B cell (primary cell): ENCODE measurements at regions not wholly inside any gene's neighbourhood (a gene's known extent, or its start where the extent isn't known, plus 50 kb on each side); places are given as distances from the start of the nearest gene placed in this dataset.

Source experiments
- ATAC-seq: fragments of 200-7000 bp; cut with Tn5 transposase; one replicate; pipeline ENCODE4 v1.10.0; 2021; ENCODE audit warnings: low read depth, mild to moderate bottlenecking, moderate number of reproducible peaks, moderate library complexity
- CTCF ChIA-PET: fragments of 350-600 bp; sonication (Branson Sonifier 250); formaldehyde crosslinking; loops from one replicate; lab custom pipeline; 2021; ENCODE audit warnings: antibody characterized with exemption, inconsistent platforms; lab: Charles Lee
- POLR2A ChIA-PET: fragments of 350-600 bp; sonication (Branson Sonifier 250); formaldehyde crosslinking; loops from one replicate; lab custom pipeline; 2021; ENCODE audit warnings: antibody characterized with exemption; lab: Charles Lee
- DNase-seq: peaks from one replicate; pipeline ENCODE4 v3.0.0; 2013
- H2AFZ ChIP-seq: 2 replicates; pipeline ENCODE4 v1.6.1; 2012; ENCODE audit warnings: mild to moderate bottlenecking, low read depth, low read length; ENCODE audit not compliant: insufficient read depth, poor library complexity, severe bottlenecking
- H3K27ac ChIP-seq, 2 donors: 1 replicate in 1 of 2; 2 replicates in 1 of 2; pipeline ENCODE4 v1.5.1; 2012 to 2013; ENCODE audit warnings: low read length in 2 of 2, mild to moderate bottlenecking in 2 of 2, moderate library complexity in 1 of 2
- H3K27me3 ChIP-seq, 4 experiments: fragments of 200-600 bp in 1 of 4; sonication (generic) in 1 of 4; replicated peaks in 1 of 4; 1 replicate in 2 of 4; 2 replicates in 2 of 4; pipeline versions ENCODE4 v1.6.1 to v1.7.0; 2013 to 2016; ENCODE audit warnings: low read length in 3 of 4, mild to moderate bottlenecking in 2 of 4, mixed read lengths in 1 of 4, moderate library complexity in 1 of 4; ENCODE audit not compliant: insufficient read depth in 4 of 4, control insufficient read depth in 3 of 4; ENCODE audit errors: control extremely low read depth in 1 of 4
- H3K36me3 ChIP-seq, 2 experiments: replicated peaks in 1 of 2; 1 replicate in 1 of 2; 2 replicates in 1 of 2; pipeline versions ENCODE4 v1.6.1 to v1.7.1; 2013; ENCODE audit warnings: low read length in 1 of 2; ENCODE audit not compliant: insufficient read depth in 2 of 2, control insufficient read depth in 1 of 2; ENCODE audit errors: control extremely low read depth in 1 of 2, extremely low read depth in 1 of 2
- H3K4me1 ChIP-seq, 2 donors: fragments of 200-600 bp in 1 of 2; sonication (generic) in 1 of 2; 1 replicate in 1 of 2; 2 replicates in 1 of 2; pipeline versions ENCODE4 v1.5.1 to v1.6.1; 2013 to 2017; ENCODE audit warnings: low read length in 2 of 2; ENCODE audit not compliant: control insufficient read depth in 2 of 2, insufficient read depth in 2 of 2
- H3K4me2 ChIP-seq: replicated peaks from 2 replicates; pipeline ENCODE3; 2012; ENCODE audit warnings: mild to moderate bottlenecking, low read depth, low read length; ENCODE audit not compliant: poor library complexity, severe bottlenecking
- H3K4me3 ChIP-seq, 5 experiments: fragments of 200-600 bp in 1 of 5; sonication (generic) in 1 of 5; 1 replicate in 3 of 5; 2 replicates in 2 of 5; pipeline versions ENCODE4 v1.5.1 to v1.7.0; 2011 to 2016; ENCODE audit warnings: low read length in 4 of 5, mild to moderate bottlenecking in 4 of 5, low read depth in 2 of 5, control low read depth in 1 of 5, moderate library complexity in 1 of 5; ENCODE audit not compliant: insufficient read depth in 1 of 5; ENCODE audit errors: control extremely low read depth in 1 of 5, extremely low read depth in 1 of 5
- H3K79me2 ChIP-seq: fragments of 200-600 bp; sonication (generic); one replicate; pipeline ENCODE4 v1.6.0; 2016; ENCODE audit warnings: low read length; ENCODE audit not compliant: control insufficient read depth, insufficient read depth
- H3K9ac ChIP-seq: fragments of 200-600 bp; sonication (generic); 2 replicates; pipeline ENCODE4 v1.6.1; 2017; ENCODE audit warnings: mild to moderate bottlenecking, low read length, moderate library complexity
- H3K9me3 ChIP-seq, 3 donors: one replicate each; pipeline versions ENCODE4 v1.6.1 to v1.7.1; 2013; ENCODE audit warnings: low read length in 2 of 3; ENCODE audit not compliant: control insufficient read depth in 2 of 3, insufficient read depth in 1 of 3; ENCODE audit errors: control extremely low read depth in 1 of 3
- H4K20me1 ChIP-seq: 2 replicates; pipeline ENCODE4 v1.6.0; 2012; ENCODE audit warnings: mild to moderate bottlenecking, low read length; ENCODE audit not compliant: insufficient read depth, control insufficient read depth, poor library complexity, severe bottlenecking
- H3K27ac Mint-ChIP-seq: one replicate; pipeline ENCODE4 v1.8.0; 2021; ENCODE audit warnings: mixed read lengths
- H3K27me3 Mint-ChIP-seq: one replicate; pipeline ENCODE4 v1.8.0; 2021; ENCODE audit warnings: mixed read lengths
- H3K4me1 Mint-ChIP-seq: one replicate; pipeline ENCODE4 v1.8.0; 2021; ENCODE audit warnings: mixed read lengths
- H3K4me3 Mint-ChIP-seq: one replicate; pipeline ENCODE4 v1.8.0; 2021; ENCODE audit warnings: mixed read lengths
- H3K9me3 Mint-ChIP-seq: one replicate; pipeline ENCODE4 v1.8.0; 2022; ENCODE audit warnings: mixed read lengths; ENCODE audit not compliant: insufficient read depth
- EZH2 ChIP-seq: IDR thresholded peaks from 2 replicates; pipeline ENCODE4 v1.6.1; 2012; ENCODE audit warnings: borderline replicate concordance, low read depth, mild to moderate bottlenecking, moderate library complexity, low read length; ENCODE audit not compliant: insufficient read depth, poor library complexity, severe bottlenecking
- WGBS: methylation state at CpG from one replicate; pipeline ENCODE4 v1.1.5; 2013; ENCODE audit warnings: missing lambda C conversion rate; ENCODE audit not compliant: insufficient coverage; 5-methylcytosine and 5-hydroxymethylcytosine counted together
- intact Hi-C: fragments of 100-400 bp; cut with micrococcal nuclease; formaldehyde crosslinking; loops from one replicate; pipeline ENCODE4 v1.10.0; 2022
- TF ChIP-seq, protein P1 (sequence below): fragments of 200-600 bp; IDR thresholded peaks from one replicate; pipeline ENCODE4 v1.8.0; 2022; ENCODE audit warnings: antibody characterized with exemption, mild to moderate bottlenecking

GRCh38 chr6:169963581-169964297 is 212.3 kb downstream of the ERMARD start:
- no peaks in the 10 kb centered on the region for H3K36me3 ChIP-seq
- peaks cover 0 to 25% (median 3%) of the 10 kb centered on the region in 4 experiments for H3K27me3 ChIP-seq
- CTCF ChIA-PET: no interaction called here
- intact Hi-C loops: no loop called here
- POLR2A ChIA-PET: no interaction called here
- no peak for DNase-seq
- H3K27ac ChIP-seq: no peak overlapping the region
- TF ChIP-seq, protein P1, sequence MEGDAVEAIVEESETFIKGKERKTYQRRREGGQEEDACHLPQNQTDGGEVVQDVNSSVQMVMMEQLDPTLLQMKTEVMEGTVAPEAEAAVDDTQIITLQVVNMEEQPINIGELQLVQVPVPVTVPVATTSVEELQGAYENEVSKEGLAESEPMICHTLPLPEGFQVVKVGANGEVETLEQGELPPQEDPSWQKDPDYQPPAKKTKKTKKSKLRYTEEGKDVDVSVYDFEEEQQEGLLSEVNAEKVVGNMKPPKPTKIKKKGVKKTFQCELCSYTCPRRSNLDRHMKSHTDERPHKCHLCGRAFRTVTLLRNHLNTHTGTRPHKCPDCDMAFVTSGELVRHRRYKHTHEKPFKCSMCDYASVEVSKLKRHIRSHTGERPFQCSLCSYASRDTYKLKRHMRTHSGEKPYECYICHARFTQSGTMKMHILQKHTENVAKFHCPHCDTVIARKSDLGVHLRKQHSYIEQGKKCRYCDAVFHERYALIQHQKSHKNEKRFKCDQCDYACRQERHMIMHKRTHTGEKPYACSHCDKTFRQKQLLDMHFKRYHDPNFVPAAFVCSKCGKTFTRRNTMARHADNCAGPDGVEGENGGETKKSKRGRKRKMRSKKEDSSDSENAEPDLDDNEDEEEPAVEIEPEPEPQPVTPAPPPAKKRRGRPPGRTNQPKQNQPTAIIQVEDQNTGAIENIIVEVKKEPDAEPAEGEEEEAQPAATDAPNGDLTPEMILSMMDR: no peak
- WGBS: 95% methylated on average over 51 of the region's 55 CpGs
- peaks cover 18% of the 10 kb centered on the region for H3K4me1 Mint-ChIP-seq
- H3K79me2 ChIP-seq: no peaks in the 10 kb centered on the region
- H3K4me3 ChIP-seq: no peak overlapping the region
- no peak overlapping the region for H2AFZ ChIP-seq
- no peak for ATAC-seq
- H3K4me1 ChIP-seq: peaks cover 22 to 23% of the 10 kb centered on the region in 2 donors
- H3K9me3 Mint-ChIP-seq: no peaks in the 10 kb centered on the region
- peaks cover 0 to 11% (median 0%) of the 10 kb centered on the region in 3 donors for H3K9me3 ChIP-seq
- no peaks in the 10 kb centered on the region for H4K20me1 ChIP-seq
- H3K27me3 Mint-ChIP-seq: peaks cover 10% of the 10 kb centered on the region
- peak overlapping the region; percentile 16 for H3K4me3 Mint-ChIP-seq
- no peak overlapping the region for H3K27ac Mint-ChIP-seq
- H3K9ac ChIP-seq: no peak overlapping the region
- H3K4me2 ChIP-seq: no peak overlapping the region

DNA sequence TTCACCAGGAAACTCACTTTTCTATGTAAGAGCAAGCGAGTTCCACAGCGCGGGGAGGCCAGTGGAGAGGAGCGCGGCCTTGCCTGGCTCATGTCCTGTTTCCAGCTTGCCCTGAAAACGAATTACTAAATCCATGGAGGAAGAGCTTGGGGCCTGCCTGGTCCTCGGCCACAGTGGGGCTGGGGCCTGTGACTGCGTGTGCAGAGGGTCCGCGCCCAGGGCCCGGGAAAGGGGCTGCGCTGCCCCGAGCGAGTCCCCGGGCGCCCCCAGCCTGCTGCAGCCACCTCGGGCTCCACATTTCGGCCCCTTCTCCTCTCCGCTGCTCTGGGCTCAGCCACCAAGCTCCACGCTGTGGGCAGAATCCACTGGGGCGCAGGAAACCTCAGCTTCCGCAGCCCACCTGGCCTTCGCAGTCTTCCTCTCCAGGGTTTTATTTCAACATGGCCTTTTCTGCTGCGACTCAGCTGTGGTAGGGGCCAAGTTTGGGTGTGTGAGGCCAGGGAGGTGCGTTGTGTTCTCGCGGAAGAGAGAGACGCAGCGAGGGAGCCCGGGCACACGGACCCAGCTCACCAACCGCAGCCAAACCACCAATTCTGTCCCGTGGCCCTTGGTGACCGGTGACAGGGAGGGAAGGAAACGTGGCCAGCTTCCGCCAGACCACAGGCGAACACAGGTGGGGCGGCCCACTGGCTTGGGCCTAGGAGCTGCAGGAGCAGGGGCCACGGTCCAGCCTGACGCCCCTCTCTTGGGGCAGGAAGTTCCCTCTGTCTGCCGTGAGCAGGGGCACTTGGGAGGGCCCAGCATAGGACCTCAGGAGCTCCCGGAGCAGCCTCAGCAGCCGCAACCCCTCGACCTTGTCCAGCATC is 211.4 kb downstream of the ERMARD start:
- intact Hi-C loops: no loop called here
- TF ChIP-seq, protein P1: no peak
- no peak for TF ChIP-seq EZH2
- H3K27ac ChIP-seq: no peak overlapping the region
- H3K4me3 Mint-ChIP-seq: peak overlapping the region; percentile 43
- H4K20me1 ChIP-seq: no peaks in the 10 kb centered on the region
- no peak for ATAC-seq
- H3K4me1 Mint-ChIP-seq: peaks cover 26% of the 10 kb centered on the region
- no peak overlapping the region for H3K27ac Mint-ChIP-seq
- no peak for DNase-seq
- H3K9me3 ChIP-seq: peaks cover 0 to 11% (median 0%) of the 10 kb centered on the region in 3 donors
- WGBS: 86% methylated on average over 38 of the region's 44 CpGs
- peak overlapping the region; percentile 43 for H3K9ac ChIP-seq
- peak overlapping the region; percentile 70 for H3K4me2 ChIP-seq
- H3K9me3 Mint-ChIP-seq: no peaks in the 10 kb centered on the region
- peaks cover 24 to 26% of the 10 kb centered on the region in 2 donors for H3K4me1 ChIP-seq
- H3K27me3 Mint-ChIP-seq: peaks cover 10% of the 10 kb centered on the region
- no peaks in the 10 kb centered on the region for H3K36me3 ChIP-seq
- H3K79me2 ChIP-seq: no peaks in the 10 kb centered on the region
- H3K27me3 ChIP-seq: peaks cover 0 to 25% (median 3%) of the 10 kb centered on the region in 4 experiments
- ChIA-PET CTCF (no interaction called here), POLR2A (no interaction called here)
- peak overlapping the region in 1 of 5 experiments; percentile 33 for H3K4me3 ChIP-seq
- H2AFZ ChIP-seq: peak overlapping the region; percentile 72
